DMS114 treated with DMSO at 0.1 percent for 48 hours (cell line): ENCODE measurements at regions not wholly inside any gene's neighbourhood (a gene's known extent, or its start where the extent isn't known, plus 50 kb on each side); places are given as distances from the start of the nearest gene placed in this dataset.
"Not testable (repeated sequence)": the region's sequence is repeated elsewhere in the genome, so short reads cannot be mapped to it uniquely, and the experiment has no call there.

ENCODE experiments used
- DNase-seq: peaks from one replicate; lab custom pipeline; 2025; ENCODE audit not compliant: unreplicated experiment; lab: John Stamatoyannopoulos, UW

DNA sequence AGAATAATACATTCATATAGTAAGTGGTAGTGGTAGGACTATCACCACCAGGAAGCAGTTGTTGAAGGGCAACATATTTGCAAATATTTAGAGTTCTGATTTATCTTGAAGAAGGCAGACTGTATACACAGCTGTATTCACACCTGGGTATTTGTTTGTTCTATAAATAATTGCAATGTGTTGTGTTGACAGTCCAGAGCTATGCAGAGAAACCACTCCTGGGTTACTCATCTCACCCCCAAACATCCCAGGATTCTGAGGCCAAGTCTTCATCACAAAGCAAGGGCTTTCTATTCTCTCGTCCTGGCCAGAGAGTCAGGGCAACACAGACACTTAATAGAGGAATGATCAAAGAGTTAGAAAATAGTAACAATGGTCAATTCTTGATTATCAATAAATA lies 102.1 kb upstream of the FAT3 start:
- DNase-seq: no peak

GRCh38 chr11:92111287-92111686 lies 113.3 kb upstream of the FAT3 start:
- no peak for DNase-seq

DNA sequence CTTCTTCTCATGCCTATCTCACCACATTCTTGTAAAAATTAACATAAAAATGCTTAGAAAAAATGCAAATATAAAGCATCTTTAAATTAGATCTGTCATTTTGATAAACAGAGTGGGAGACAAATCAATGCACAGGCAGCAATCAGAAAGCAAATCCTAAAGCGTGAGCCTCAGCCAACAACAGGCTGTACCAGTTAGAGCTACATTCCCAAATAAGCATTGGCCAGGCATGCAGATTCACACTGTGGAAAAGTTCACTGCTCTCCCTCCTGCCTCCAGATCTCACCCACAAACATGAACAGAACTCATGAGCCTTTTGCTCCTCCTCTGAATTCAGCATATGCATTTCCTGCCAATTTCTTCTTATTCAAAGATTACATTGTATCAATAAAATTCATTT lies 115.2 kb upstream of the FAT3 start:
- DNase-seq: no peak

GRCh38 chr11:92107331-92107730 lies 117.3 kb upstream of the FAT3 start:
- no peak for DNase-seq

DNA sequence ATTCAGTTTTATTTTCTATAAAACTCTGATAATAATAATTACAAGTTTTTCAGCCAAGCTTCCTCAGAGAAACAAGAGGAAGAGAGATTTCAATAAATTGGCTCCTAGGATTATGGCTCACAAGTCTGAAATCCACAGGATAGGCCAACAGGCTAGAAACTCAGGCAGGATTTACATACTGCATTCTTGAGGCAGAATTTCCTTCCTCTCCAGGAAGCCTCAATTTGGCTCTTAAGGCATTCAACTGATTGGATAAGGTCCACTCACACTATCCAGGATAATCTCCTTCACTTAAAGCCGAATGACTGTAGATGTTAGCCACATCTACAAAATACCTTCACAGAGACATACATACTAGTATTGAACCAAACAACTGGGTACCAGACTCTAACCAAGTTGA lies 120.3 kb upstream of the FAT3 start:
- DNase-seq: no peak

- DNase-seq: no peak
Observed at GRCh38 chr11:92101920-92102319, 122.7 kb upstream of the FAT3 start.

GRCh38 chr11:92099183-92099582 lies 125.4 kb upstream of the FAT3 start:
- DNase-seq: no peak

DNA sequence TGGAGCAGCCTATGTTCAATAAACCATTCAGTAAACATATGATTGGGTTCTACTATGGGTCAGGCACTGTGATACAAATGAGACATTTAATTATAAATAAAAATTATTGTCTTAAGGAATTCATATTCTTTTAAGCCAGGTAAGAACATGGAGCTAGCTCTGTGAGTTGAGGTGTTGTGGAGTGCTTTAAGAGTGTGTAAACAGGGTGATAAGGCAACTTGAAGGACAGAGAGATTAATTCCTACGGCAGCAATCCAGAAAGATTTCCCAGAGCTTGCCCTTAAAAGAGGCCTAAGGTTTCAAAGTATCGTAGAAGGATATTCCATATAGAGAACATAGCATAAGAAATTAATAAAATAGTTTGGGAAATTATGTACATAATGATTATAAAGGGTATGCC lies 126.4 kb upstream of the FAT3 start:
- no peak for DNase-seq

DNA sequence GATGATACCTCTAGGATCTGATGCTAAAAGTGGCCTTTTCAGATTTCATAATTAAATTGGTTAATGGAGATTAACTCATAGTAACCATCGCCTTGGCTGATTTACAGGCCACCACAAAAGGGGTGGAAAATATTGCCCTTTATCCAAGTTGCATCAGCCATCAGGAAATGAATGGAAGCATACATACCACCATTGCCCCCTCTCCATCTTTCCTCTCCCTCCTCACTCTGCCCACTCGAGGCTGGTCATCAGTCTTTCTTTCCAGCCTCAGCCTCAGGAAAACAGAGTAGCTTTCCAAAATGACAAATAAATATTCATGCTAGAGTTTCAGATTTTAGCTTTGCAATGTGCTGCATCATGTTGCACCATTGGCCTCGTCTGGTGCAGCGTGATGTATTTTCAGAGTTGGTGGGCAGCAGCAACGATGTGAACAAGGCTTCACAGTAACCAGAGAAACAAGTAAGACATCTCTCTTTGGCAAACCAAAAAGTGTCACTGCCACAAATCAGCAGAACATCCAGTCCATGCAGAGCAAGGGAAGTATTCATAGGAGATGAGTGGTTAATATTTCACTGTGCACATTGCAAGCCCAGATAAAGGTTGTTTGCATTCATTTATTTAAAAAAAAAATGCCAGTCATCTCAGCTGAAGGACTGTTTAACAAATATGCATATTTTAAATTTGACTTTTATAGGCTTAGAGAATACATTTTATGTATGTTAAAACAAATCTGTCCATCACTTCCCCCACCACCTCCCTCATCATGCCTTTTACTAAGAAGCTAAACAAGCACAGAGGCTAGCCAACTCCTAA lies 136.7 kb upstream of the FAT3 start:
- DNase-seq: no peak

DNA sequence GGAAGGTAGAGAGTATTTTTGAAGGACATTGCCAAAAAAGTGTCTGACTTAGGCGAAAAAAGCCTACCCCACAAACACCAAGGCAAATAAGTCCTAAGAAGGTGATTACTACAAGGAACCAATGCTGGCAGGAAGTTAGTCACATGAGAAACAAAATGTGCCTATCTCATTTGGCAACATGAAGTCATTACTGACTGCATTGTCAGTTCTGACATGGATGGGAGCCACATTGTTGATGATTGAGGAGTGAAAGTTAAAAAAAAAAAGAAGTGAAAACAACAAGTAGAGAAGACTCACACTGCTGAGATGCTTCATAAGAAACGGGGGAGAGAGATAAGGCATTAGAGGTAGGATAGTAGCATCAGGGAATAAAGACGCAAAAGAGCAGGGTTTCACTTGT lies 141.5 kb upstream of the FAT3 start:
- no peak for DNase-seq

GRCh38 chr11:92082652-92083051 lies 142.0 kb upstream of the FAT3 start:
- no peak for DNase-seq

- not testable (repeated sequence) for DNase-seq
Observed at GRCh38 chr11:92074498-92074897, 150.1 kb upstream of the FAT3 start.

GRCh38 chr11:92071660-92072059 lies 153.0 kb upstream of the FAT3 start:
- DNase-seq: no peak

DNA sequence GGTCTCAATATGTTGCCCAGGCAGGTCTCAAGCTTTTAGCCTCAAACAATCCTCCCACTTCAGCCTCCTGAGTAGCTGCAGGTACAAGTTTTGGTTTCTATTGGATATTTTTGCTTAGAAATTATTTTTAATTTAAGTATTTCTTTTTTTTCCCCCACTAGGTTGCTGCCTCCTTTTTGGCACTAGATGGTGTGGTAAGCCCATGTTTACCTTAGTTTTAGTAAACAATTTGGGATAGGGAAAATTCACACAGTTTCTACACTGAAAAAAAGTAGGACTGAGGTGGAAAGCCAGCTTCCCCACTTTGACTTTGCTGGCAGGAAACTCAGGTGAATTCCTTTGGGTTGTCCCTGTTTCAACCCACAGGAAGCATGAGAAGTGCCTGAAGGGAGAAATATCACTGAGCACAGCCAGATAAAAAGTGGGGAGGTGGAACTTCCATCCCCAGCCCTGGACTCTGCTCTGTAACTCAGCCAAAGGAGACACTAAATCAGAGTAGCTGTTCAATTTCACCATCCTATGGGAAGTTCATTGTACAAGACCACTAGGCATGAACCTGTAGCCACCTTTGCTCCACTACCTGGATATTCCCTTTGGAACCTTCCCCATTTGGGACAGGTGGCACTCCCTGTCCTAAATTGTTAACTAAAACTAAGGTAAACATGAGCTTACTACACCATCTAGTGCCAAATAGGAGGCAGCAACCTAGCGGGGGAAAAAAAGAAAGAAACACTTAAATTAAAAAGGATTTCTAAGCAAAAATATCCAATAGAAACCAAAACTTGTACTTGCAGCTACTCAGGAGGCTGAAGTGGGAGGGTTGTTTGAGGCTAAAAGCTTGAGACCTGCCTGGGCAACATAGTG lies 154.4 kb upstream of the FAT3 start:
- DNase-seq: no peak

GRCh38 chr11:92067016-92067415 lies 157.6 kb upstream of the FAT3 start:
- DNase-seq: no peak

- no peak for DNase-seq
Observed at GRCh38 chr11:92061456-92062062, 163.1 kb upstream of the FAT3 start.

DNA sequence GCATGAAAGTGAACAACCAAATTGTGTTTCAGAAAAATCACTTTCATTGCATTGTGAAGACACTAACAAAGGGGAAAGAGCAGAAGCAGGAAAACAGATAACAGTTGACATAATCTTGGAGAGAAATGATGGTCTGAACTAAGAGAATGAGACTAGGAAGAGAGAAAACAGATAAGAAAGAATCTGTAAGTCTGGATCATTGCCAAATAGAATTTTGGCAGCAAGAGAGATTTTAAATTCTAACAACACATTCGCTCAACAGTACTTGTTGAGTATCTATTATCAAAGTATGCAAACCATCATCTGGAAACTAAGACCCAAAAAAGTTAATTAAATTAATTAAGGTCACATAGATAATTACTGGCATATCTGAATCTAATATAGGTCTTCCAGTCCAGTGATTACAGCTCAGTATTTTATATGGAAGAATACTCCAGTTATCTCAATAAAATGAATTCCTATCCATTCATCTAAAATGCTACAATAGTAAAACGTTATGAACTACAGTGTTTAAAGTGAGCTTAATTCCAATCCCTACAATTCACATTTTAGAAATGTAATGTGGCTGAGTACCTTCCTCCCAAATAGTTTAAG lies 166.7 kb upstream of the FAT3 start:
- DNase-seq: no peak

DNA sequence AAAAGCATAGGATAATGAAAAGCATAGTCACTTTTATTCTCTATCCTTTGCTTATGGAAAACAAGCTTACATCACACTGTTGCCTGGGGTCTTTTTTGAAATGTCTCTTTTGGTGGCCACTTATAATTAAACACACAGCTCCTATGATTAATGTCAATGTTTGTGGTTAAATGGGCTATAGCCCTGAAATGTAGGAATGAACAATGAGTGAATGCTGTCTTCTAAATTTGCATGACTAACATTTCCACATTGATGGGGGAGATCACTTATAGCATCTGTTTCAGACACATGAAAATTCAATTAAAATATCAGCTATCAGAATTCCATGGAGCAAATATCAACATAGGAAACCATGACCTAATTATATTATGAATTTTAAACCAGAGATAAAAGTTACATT lies 171.4 kb upstream of the FAT3 start:
- DNase-seq: no peak

DNA sequence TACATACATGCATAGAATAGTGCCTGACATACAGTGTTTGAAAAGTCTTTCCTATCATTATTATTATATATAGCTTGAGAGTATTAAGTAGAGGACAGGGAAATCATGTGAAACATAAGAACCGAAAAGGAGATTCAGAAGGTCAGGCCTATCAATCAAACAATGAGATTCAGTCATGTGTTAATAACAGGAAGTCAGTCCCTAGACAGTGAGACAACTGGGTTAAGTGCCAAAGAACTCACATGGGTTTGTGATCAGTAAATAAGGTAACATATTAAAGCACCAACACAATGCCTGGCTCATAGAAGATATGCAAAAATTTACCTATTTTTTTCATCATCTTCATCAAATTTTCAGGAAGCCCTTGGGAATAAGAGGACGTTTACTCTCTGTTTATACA lies 174.3 kb upstream of the FAT3 start:
- no peak for DNase-seq

GRCh38 chr11:92048415-92048814 lies 176.2 kb upstream of the FAT3 start:
- no peak for DNase-seq

DNA sequence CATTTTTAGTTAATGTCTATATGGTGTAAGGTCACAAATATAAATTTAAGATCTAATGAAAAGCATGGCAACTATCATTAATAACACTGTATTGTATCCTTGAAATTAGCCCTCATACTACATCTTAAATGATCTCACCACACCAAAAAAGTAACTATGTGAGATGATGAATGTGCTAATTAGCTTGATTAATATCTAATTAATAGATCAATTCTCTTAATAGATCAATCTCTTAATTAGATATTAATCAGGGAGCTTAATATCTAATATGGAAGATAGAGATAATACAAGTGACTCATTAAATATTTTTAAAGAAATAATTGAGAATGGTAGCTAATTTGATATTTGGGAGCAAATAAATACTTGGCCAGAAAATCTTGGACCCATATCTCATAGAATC lies 178.5 kb upstream of the FAT3 start:
- no peak for DNase-seq

DNA sequence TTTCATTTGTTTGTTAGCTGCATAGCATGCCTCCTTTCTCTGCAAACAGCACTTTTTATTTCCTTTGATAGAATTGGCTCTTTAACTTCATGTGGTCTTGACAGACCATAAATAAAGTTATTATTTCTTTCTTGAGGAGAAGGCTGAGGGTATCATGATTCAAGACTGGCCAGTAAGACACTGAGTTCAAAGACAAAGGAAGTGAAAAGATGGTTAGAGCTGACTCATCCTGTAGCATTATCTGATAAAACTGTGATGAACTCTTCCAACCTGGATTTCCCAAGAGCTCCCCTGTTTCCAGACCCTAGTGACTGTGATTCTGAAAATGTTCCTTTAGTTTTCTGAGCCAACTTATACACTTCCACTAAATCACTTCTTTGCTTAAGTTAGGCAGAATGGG lies 179.3 kb upstream of the FAT3 start:
- DNase-seq: no peak
